Dedifferentiated amniotic fluid mesenchymal stem cell (primary cell): ENCODE measurements at regions not wholly inside any gene's neighbourhood (a gene's known extent, or its start where the extent isn't known, plus 50 kb on each side); places are given as distances from the start of the nearest gene placed in this dataset.
"Not testable (repeated sequence)": the region's sequence is repeated elsewhere in the genome, so short reads cannot be mapped to it uniquely, and the experiment has no call there.

ENCODE experiments used
- DNase-seq: peaks from one replicate; pipeline ENCODE4 v3.0.0-alpha.2; 2016; ENCODE audit errors: extremely low spot score

DNA sequence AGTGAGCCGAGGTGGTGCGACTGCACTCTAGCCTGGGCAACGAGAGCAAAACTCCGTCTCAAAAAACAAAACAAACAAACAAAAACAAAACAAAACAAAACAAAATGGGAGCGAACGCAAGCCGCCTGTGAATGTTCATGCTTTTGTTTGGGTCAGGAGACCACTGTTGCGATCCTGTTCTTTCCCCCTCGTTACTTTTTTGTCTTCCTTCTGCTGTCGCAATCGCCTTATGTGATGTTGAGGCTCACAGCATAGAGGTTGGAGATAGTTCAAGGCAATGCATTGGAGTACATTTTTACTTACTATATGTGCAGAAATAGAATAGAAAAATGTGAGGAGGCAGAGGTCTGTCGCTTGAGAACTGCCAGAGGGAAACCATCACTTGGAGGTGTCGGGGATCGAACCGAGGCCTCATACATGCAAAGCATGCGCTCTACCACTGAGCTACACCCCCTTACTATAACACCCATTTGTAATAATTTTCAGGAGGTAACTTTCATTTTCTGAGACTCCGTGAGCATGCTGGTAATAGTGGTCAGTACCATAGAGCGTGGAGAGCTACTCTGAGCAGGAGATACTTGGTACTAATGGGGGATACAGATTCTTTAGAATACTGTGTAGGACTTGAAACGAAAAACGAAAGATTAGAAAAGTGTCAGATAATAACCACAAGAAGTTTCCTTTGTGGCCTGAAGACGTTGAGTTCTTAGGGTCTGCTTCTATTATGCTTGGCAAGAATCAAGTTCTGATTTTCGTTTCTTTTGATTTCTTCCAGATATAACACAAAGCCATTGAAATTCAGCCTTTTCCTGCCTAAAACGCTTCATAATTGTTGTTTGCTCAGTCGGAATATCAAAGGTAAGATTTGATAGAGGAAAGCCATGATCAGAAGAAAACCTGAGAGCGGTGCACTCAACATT lies 121.1 kb downstream of the TRIM27 start:
- DNase-seq = peak; percentile 19

DNA sequence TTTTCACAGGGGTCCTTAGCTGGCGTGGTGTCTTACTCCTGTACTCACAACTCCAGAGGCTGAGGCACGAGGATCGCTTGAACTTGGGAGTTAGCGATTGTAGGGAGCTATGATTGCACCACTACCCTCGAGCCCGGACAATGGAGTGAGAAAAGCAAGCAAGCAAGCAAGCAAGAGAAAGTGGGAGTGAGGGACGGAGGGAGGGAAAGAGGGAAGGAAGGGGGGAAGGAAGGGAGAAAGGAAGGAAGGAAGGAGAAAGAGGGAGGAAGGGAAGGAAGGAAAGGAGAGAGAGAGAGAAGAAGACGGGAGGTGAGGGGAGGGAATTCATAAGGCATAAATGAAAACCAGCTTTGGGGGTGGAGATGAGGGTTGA lies 120.5 kb downstream of the TRIM27 start:
- DNase-seq = no peak

DNA sequence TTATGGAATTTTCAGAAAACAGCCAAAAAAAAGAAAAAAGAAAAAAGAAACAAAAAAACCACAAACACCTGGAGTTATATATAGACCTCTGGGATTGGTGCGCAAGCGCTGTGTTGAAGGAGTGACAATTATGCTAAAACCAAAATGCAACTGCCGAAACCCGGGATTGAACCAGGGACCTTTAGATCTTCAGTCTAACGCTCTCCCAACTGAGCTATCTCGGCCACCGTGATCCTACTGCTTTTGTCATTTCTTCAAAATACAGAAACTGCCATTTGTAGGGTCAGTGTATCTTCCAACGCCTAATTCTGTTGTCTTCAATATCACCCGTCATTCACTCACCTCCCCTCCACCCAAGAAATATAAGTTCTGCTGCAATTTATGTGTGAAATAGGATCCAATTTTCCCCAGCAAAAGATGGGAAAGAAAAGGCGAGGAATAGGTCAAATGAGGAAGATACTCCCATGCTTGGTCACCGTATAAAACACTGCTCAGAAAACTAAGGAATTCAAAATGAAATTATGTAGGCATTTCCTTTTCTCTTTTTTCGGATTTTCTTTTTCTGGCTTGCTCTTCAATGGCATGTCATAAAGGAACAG lies 116.0 kb downstream of the TRIM27 start:
- peak; percentile 64 for DNase-seq

DNA sequence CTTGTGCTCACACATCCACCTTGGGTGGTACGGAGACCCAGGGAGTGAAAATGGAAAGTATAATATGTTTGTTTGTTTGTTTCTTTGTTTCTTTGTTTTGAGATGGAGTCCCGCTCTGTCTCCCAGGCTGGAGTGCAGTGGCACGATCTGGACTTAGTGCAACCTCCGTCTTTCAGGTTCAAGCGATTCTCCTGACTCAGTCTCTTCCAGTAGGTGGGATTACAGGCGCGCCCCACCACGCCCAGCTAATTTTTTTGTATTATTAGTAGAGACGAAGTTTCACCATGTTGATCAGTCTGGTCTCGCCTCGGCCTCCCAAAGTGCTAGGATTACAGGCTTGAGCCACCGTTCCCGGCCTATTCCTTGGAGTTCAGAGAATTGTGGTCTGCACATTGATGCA lies 115.4 kb downstream of the TRIM27 start:
- DNase-seq = no peak

DNA sequence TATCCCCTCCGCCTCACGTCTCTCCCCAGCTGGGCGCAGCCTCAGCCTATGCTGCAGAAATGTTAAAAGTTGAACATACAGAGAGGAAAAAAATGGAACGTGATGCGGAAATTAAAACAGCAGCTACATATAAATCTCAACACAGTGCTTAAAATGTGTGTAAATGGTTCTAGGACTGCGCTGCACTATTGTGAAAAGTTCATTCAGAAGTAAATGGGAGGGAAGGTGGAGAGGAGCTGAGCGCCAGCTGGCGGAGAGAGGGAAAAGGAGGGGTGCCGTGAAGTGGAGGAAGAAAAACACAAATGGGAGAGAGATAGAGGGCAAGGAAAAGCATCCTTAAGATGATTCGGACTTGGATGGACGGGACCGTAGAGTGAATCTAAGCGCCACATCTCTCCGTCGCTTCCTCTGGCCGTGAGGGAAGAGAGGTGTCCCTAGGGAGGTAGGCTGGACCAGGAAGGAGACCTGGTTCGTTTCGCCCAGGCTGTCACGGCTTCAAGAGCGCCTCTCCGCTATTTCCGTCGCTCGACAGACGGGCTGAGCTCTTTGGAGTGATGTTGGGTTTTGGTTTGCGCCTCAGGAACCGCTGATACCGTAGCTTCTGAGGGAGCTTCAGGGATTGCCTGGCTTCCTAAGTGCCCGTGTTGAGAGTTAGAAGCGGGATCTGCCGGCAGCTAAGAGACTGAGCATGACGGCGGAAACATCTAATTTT lies 113.7 kb downstream of the TRIM27 start:
- DNase-seq = no peak

DNA sequence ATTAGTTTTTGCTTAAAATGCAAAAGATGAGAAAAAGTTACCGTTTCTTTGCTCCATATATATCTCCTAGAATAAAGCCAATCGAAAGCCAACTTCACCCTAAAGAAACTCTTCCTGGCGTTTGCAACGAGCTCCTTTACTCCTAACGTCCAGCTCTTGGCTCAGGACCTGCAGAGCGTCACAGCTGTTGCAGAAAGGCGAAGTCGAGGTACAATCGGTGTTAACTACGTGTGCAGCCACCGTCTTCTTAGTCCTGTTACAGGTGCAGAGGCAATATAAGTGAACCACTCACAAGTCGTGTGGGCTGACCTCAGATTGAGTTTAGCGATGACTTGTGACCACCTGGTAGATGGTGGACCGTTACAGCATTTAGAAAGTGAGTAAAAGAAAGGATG lies 113.1 kb downstream of the TRIM27 start:
- no peak for DNase-seq

DNA sequence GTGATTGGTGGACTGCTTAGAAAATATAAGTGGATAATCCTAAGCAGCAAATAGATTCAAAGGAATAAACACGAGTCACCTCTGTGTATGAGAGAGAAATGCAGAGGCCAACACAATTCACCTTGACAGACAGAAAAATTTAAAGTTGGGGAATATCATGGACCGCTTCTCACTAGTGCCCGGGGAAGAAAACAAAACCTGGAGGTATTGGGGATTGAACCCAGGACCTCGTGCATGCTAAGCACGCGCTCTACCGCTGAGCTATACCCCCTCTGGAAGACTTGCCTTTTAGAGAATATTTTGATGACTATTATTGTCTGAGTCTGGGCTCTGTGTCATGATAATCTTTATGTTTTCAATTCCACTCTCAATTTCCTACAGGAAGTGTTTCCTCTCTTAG lies 111.9 kb downstream of the TRIM27 start:
- DNase-seq = no peak

DNA sequence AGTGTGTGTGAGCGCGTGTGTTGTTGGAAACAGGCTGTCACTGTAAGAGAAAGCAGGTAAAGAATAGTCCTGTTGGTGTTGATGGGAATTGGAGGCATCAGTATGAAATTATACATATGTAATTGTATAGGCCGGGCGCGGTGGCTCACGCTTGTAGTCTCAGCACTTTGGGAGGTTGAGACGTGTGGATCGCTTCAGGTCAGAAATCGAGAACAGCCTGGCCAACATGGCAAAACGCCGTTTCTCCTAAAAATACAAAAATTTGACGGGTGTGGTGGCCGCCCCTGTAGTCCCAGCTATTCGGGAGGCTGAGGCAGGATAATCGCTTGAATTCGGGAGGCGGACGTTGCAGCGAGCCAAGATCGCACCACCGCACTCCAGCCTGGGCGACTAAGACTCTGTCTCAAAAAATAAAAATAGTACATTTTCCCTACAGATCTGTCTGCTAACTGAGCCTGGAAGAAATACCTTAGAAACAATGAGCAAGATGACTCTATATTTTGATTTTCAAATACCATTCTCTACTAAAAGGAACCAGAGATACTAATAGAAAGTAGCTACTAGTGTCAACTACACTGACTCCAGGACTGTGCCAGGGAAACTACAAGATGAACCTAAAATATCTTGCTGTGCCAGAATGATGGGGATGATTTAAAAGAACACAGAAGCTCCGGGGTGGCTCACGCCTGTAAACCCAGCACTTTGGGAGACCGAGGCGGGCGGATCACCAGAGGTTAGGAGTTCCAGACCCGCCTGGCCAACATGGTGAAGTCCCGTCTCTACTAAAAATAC lies 110.8 kb downstream of the TRIM27 start:
- DNase-seq = no peak

DNA sequence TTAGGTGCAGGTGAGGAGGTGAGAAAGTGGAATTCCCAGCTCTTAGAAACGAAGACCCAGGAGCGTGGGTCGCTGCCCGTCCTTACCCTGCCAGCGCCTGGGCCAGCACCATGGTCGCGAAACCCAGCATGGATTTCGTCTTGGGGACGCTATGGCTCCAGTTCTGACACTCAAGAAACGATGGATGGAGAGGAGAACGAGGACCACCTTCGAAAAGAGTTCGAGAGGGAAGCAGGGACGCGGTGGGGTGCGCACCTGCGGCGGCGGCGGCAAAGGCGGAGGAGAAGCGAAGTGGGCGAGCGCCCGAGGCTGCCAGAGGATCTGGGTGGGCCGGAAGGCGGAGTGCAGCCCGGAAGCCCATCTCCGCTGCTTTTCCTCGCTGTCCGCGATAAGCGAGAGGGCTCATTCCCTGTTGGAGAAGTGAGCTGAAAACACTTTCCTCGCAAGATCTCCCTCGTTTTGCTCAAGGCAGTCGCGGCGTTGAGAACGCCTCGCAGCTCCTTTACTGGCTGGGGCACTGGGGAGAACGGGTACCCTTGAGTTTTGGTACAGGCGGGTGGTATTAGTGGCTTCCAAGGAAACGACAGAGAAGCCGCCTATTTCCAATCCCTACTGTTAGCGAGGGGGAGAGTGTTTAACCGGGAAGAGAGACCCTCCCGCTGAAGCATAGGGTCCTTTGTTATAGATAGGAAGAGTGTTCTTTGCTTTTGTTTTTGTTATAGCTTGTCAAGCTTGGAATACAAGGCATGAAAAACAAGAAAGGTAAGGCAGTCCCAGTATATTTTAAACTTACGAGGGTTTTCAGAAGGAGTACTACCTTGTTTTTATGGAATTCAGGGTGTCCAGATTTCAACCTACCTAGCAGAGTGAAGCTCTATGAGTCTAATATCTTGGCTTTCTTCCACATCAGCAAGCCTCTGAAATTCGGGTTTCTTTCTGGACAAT lies 109.5 kb downstream of the TRIM27 start:
- no peak for DNase-seq

DNA sequence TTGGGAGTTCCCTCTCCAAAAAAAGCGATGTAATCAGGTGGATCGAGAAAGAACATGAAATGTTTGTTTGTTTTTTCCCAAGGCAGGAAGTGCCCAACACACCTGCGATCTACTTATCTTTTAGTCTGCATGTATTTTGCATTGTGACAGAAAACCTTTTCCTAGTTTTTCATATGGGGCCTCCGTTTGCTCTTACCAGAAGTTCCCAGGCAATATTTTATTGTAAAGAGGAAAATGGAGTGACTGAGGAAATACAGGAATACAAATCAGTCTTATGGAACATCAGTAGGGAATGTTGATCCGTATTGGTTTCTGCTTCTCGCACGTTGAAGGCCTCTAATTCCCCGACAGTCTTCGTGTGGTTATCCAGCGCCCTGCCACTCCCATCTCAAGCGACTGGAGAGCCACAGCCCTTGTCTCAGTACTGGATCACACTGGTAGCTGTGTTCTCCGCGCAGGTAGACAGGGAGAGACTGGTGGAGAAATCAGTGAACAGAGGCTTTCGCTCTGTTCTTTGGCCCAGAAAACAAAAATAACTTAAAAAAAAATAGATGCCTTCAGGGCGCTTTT lies 107.4 kb downstream of the TRIM27 start:
- no peak for DNase-seq

DNA sequence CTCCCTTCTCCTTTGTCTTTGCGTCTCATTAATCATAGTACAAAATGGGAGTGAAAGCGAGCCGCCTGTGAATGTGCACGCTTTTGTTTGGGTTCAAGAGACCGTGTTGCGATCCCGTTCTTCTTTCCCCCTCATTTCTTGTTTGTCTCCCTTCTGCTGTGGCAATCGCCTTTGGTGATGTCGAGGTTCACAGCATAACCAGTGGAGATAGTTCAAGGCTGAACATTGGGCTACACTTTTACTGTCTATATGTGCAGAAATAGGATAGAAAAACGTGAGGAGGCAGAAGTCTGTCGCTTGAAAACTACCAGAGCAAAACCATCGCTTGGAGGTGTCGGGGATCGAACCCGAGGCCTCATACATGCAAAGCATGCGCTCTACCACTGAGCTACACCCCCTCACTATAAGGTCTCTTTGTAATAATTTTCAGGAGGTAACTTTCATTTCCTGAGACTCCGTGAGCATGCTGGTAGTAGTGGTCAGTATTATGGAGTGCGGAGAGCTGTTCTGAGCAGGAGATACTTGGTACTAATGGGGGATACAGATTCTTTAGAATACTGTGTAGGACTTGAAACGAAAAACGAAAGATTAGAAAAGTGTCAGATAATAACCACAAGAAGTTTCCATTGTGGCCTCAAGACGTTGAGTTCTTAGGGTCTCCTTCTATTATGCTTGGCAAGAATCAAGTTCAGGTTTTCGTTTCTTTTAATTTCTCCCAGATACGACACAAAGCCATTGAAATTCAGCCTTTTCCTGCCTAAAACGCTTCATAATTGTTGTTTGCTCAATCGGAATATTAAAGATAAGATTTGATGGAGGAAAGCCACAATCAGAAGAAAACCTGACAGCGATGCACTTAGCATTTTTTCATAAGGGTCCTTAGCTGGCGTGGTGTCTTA lies 106.6 kb downstream of the TRIM27 start:
- DNase-seq = peak; percentile 63

DNA sequence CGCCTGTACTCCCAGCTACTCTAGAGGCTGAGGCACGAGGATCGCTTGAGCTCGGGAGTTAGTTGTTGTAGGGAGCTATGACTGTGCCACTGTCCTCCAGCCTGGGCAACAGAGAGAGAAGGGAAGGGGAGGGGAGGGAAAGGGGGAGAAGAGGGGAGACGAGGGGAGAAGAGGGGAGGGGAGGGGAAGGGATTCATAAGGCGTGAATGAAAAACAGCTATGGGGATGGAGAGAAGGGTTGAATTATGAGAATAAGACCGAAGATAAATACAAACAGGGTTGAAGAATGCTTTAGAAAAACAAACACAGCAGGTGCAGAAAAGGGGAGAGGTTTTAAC lies 106.0 kb downstream of the TRIM27 start:
- DNase-seq = no peak

DNA sequence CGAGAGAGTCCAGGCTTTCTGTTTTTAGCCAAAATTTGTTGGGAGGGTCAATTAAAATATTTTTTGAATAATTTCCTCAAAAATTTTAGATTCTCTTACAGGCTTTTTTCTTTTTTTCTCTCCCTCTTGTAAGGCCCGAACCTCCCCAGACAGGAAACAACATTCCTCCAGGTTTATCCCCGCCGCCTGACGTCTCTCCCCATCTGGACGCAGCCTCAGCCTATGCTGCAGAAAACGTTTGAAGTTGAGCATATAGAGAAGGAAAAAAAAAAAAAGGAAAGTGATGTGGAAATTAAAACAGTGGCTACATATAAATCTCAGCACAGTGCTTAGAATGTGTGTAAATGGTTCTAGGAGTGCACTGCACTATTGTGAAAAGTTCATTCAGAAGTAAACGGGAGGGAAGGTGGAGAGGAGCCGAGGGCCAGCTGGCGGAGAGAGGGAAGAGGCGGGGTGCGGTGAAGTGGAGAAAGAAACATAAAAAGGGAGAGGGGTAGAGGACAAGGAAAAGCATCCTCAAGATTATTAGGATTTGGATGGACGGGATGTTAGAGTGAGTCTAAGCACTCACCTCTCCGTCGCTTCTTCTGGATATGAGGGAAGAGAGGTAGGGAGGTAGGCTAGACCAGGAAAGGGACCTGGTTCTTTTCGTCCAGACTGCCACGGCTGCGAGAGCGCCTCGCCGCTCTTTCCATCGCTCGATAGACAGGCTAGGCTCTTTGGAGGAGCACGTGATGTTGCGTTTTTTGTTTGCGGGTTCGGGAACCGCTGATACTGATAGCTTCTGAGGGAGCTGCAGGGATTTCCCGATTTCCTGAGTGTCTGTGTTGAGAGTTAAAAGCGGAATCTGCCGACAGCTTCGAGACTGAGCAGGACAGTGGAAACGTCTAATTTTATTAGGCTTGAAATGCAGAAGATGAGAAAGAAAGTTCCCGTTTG lies 98.7 kb downstream of the TRIM27 start:
- no peak for DNase-seq

DNA sequence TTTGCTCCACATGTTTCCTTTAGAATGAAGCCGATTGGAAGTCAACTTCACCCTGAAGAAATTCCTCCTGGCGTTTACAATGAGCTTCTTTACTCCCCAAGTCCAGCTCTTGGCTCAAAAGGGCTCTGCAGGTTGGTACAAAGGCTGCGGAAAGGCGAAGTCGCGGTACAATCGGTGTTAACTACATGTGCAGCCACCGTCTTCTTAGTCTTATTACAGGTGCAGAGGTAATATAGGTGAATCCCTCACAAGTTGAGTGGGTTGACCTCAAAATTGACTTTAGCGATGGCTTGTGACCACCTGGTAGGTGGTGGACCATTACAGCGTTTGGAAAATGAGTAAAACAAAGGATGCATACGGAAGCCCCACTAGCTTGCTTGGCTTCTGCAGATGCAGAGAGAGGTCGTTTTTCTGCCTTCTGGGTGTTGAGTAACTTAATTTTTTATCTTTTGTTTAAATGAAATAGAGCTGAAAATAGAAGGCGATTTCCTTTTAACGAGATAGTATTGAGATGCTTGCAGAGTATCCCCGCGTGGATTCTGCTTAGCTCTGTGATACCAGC lies 98.0 kb downstream of the TRIM27 start:
- DNase-seq = no peak

DNA sequence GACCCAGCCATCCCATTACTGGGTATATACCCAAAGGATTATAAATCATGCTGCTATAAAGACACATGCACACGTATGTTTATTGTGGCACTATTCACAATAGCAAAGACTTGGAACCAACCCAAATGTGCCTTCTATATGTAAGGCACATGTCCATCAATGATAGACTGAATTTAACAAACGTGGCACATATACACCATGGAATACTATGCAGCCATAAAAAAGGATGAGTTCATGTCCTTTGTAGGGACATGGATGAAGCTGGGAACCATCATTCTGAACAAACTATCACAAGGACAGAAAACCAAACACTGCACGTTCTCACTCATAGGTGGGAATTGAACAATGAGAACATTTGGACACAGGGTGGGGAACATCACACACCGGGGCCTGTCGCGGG lies 92.1 kb downstream of the TRIM27 start:
- DNase-seq = not testable (repeated sequence)

DNA sequence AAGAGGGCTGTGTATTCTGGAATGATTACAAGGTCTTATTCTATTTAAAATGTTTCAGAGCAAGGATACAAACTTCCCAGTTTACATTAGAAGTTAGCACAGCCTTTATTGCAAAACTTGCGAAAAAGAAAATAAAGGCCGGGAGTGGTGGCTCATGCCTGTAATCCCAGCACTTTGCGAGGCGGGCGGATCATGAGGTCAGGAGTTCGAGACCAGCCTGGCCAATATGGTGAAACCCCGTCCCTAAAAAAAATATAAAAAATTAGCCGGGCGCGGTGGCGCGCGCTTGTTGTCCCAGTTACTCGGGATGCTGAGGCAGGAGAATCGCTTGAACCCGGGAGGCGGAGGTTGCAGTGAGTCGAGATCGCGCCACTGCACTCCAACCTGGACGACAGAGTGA lies 87.1 kb downstream of the TRIM27 start:
- not testable (repeated sequence) for DNase-seq

DNA sequence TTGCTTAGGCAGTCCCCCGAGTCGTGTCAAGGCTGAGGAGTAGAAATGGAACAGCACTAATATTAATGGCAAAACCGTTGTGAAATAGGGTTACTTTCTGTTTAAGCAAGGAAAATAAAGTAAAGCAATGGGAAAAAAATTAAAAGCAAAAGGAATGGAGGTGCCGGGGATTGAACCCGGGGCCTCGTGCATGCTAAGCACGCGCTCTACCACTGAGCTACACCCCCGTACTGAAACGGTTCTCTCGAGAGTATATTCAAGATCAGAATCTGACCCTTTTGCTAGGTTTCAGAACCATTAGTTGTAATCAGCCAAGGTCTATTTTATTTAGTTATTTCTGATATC lies 85.5 kb downstream of the TRIM27 start:
- DNase-seq = peak; percentile 57
